ENCODE measurements at regions not wholly inside any gene's neighbourhood (a gene's known extent, or its start where the extent isn't known, plus 50 kb on each side); places are given as distances from the start of the nearest gene placed in this dataset.

GRCh38 chr13:73635166-73635787 is 498.9 kb downstream of the KLF12 start:
- Histone ChIP-seq H3K4me3 (ENCODE audit: severe bottlenecking) (no peak overlapping the region), H3K27me3 (ENCODE audit: insufficient read depth, poor library complexity, severe bottlenecking) (no peaks in the 10 kb centered on the region), H3K4me1 (ENCODE audit: insufficient read depth, poor library complexity, severe bottlenecking) (no peaks in the 10 kb centered on the region), H3K9me3 (ENCODE audit: severe bottlenecking) (no peaks in the 10 kb centered on the region), H3K27ac (ENCODE audit: poor library complexity, severe bottlenecking) (no peak overlapping the region), H3K36me3 (ENCODE audit: low read depth) (no peaks in the 10 kb centered on the region)
- DNase-seq (ENCODE audit: low spot score) (no peak), ATAC-seq (ENCODE audit: low read depth) (no peak)
- TF ChIP-seq CTCF (IDR thresholded peaks at IDR 0.05; ENCODE audit: poor library complexity, severe bottlenecking): no peak

DNA sequence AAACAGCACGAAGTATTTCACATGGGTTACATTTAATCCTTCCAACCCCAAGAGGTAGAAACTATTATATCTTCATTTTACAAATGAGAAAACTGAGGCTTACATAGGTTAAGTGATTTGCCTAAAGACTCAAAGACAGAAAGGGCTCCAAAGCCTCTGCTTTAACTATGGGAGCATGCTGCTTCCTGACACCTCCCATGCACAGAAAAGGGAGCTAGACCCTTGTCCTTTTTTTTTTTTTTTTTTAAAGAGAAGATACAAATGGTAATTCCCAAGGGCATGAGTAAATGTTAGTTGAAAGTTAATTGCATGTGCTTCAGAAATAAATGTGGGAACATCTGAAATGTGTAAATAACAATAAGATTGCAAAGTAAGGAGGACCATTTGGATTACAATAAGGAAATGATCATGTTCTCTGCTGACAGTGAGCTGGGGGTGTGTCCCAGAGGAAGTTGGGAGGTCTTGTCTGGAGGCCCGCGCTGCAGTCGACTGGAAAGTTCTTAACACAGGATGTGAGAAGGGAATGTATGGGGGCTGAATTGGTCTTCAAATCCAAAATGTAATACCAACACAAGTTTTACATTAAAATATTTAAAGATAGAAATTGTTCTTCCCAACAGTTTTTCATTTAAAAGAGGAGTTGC is 500.3 kb downstream of the KLF12 start:
- Histone ChIP-seq H3K4me3 (ENCODE audit: severe bottlenecking) (no peak overlapping the region), H3K4me1 (ENCODE audit: insufficient read depth, poor library complexity, severe bottlenecking) (no peaks in the 10 kb centered on the region), H3K9me3 (ENCODE audit: severe bottlenecking) (no peaks in the 10 kb centered on the region), H3K27me3 (ENCODE audit: insufficient read depth, poor library complexity, severe bottlenecking) (no peaks in the 10 kb centered on the region), H3K36me3 (ENCODE audit: low read depth) (no peaks in the 10 kb centered on the region), H3K27ac (ENCODE audit: poor library complexity, severe bottlenecking) (no peak overlapping the region)
- TF ChIP-seq CTCF (IDR thresholded peaks at IDR 0.05; ENCODE audit: poor library complexity, severe bottlenecking): no peak
- ATAC-seq (ENCODE audit: low read depth) (no peak), DNase-seq (ENCODE audit: low spot score) (no peak)

GRCh38 chr13:73631411-73631810 is 502.8 kb downstream of the KLF12 start:
- no peaks in the 10 kb centered on the region for H3K36me3 ChIP-seq (ENCODE audit: low read depth)
- H3K9me3 ChIP-seq (ENCODE audit: severe bottlenecking): no peaks in the 10 kb centered on the region
- ATAC-seq (ENCODE audit: low read depth) (no peak), DNase-seq (ENCODE audit: low spot score) (no peak)
- no peak overlapping the region for H3K4me3 ChIP-seq (ENCODE audit: severe bottlenecking)
- H3K4me1 ChIP-seq (ENCODE audit: insufficient read depth, poor library complexity, severe bottlenecking): no peaks in the 10 kb centered on the region
- no peaks in the 10 kb centered on the region for H3K27me3 ChIP-seq (ENCODE audit: insufficient read depth, poor library complexity, severe bottlenecking)
- no peak overlapping the region for H3K27ac ChIP-seq (ENCODE audit: poor library complexity, severe bottlenecking)
- no peak for TF ChIP-seq CTCF (IDR thresholded peaks at IDR 0.05; ENCODE audit: poor library complexity, severe bottlenecking)

DNA sequence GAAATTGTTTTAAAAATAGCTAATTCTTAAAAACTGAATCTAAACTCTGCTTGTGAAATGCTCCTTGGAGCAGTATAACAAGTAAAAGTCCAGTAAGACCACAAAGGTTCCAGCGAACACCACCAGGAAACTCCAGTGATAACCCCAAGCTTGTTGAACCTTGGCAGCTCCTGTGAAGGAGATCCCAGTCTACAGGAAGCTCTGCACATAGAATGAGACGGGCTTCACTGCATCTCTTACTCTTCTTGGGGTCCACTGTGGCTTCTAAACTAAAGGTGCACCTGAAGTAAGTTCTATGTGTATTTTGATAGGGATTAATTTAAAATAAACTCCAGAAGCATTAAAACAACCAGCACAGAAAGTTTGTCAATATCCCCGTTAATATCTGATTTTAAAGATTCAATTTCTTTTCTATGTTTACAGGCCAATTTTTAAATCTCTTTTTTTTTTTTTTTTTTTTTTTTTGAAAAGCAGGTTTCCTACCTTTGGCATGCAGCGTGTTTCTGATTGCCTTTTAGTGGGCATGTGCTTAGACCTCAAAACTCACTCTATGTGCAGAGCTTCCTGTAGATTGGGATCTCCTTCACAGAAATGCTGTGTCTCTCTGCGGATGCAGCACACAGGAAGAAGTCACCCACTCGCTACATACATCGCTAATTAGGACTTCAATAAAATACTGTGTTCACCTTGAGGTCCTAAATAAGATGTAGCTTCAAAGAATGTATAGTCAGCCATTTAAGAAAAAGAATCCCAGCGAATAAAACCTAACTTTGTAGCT is 508.5 kb downstream of the KLF12 start:
- H3K27ac ChIP-seq (ENCODE audit: poor library complexity, severe bottlenecking): no peak overlapping the region
- no peaks in the 10 kb centered on the region for H3K4me1 ChIP-seq (ENCODE audit: insufficient read depth, poor library complexity, severe bottlenecking)
- no peaks in the 10 kb centered on the region for H3K36me3 ChIP-seq (ENCODE audit: low read depth)
- H3K27me3 ChIP-seq (ENCODE audit: insufficient read depth, poor library complexity, severe bottlenecking): no peaks in the 10 kb centered on the region
- TF ChIP-seq CTCF (IDR thresholded peaks at IDR 0.05; ENCODE audit: poor library complexity, severe bottlenecking): no peak
- DNase-seq (ENCODE audit: low spot score) (no peak), ATAC-seq (ENCODE audit: low read depth) (no peak)
- no peaks in the 10 kb centered on the region for H3K9me3 ChIP-seq (ENCODE audit: severe bottlenecking)
- H3K4me3 ChIP-seq (ENCODE audit: severe bottlenecking): no peak overlapping the region
